Natural killer cell (primary cell): ENCODE measurements at regions not wholly inside any gene's neighbourhood (a gene's known extent, or its start where the extent isn't known, plus 50 kb on each side); places are given as distances from the start of the nearest gene placed in this dataset.

ENCODE experiments used
- ATAC-seq, 3 donors: fragments of 150-1000 bp in 2 of 3; fragments of 200-7000 bp in 1 of 3; cut with Tn5 transposase; 1 replicate in 1 of 3; 2 replicates in 2 of 3; pipeline ENCODE4 v1.10.0; 2021; ENCODE audit warnings: mild to moderate bottlenecking in 2 of 3, moderate library complexity in 2 of 3
- DNase-seq, 2 donors: peaks; one replicate each; pipeline versions ENCODE4 v3.0.0 to v3.0.0-alpha.2; 2013 to 2021; ENCODE audit warnings: mixed read lengths in 1 of 2
- H3K27ac ChIP-seq: one replicate; pipeline ENCODE4 v1.5.1; 2013; ENCODE audit warnings: mild to moderate bottlenecking, low read length
- H3K27me3 ChIP-seq: one replicate; pipeline ENCODE4 v1.6.1; 2013; ENCODE audit warnings: low read length; ENCODE audit not compliant: control insufficient read depth, insufficient read depth
- H3K36me3 ChIP-seq: one replicate; pipeline ENCODE4 v1.6.1; 2013; ENCODE audit warnings: low read length; ENCODE audit not compliant: control insufficient read depth, insufficient read depth
- H3K4me1 ChIP-seq: one replicate; pipeline ENCODE4 v1.6.1; 2013; ENCODE audit warnings: low read length; ENCODE audit not compliant: control insufficient read depth, insufficient read depth
- H3K4me3 ChIP-seq: one replicate; pipeline ENCODE4 v1.5.1; 2013; ENCODE audit warnings: low read length
- H3K9me3 ChIP-seq: one replicate; pipeline ENCODE4 v1.6.1; 2013; ENCODE audit warnings: low read length; ENCODE audit not compliant: control insufficient read depth, insufficient read depth
- H3K27ac Mint-ChIP-seq, 2 donors: one replicate each; pipeline ENCODE4 v1.8.0; 2022; ENCODE audit warnings: mild to moderate bottlenecking in 2 of 2, mixed read lengths in 2 of 2, moderate library complexity in 1 of 2
- H3K27me3 Mint-ChIP-seq, 2 donors: one replicate each; pipeline ENCODE4 v1.8.0; 2022; ENCODE audit warnings: low read depth in 2 of 2, mixed read lengths in 2 of 2
- H3K36me3 Mint-ChIP-seq: one replicate; pipeline ENCODE4 v1.8.0; 2022; ENCODE audit warnings: mixed read lengths
- H3K4me1 Mint-ChIP-seq, 2 donors: one replicate each; pipeline ENCODE4 v1.8.0; 2022; ENCODE audit warnings: mixed read lengths in 2 of 2
- H3K4me3 Mint-ChIP-seq: one replicate; pipeline ENCODE4 v1.8.0; 2022; ENCODE audit warnings: mild to moderate bottlenecking, moderate library complexity, mixed read lengths
- H3K9me3 Mint-ChIP-seq, 2 donors: one replicate each; pipeline ENCODE4 v1.8.0; 2022; ENCODE audit warnings: mixed read lengths in 2 of 2
- CTCF ChIP-seq: fragments of 200-600 bp; IDR thresholded peaks from one replicate; pipeline ENCODE4 v1.8.0; 2022; ENCODE audit warnings: antibody characterized with exemption
- WGBS: methylation state at CpG from one replicate; pipeline ENCODE4 v1.1.7; 2013; ENCODE audit warnings: missing lambda C conversion rate; ENCODE audit not compliant: insufficient coverage; 5-methylcytosine and 5-hydroxymethylcytosine counted together
- intact Hi-C: fragments of 100-400 bp; cut with micrococcal nuclease; formaldehyde crosslinking; loops from one replicate; pipeline ENCODE4 v1.14.2; 2022

DNA sequence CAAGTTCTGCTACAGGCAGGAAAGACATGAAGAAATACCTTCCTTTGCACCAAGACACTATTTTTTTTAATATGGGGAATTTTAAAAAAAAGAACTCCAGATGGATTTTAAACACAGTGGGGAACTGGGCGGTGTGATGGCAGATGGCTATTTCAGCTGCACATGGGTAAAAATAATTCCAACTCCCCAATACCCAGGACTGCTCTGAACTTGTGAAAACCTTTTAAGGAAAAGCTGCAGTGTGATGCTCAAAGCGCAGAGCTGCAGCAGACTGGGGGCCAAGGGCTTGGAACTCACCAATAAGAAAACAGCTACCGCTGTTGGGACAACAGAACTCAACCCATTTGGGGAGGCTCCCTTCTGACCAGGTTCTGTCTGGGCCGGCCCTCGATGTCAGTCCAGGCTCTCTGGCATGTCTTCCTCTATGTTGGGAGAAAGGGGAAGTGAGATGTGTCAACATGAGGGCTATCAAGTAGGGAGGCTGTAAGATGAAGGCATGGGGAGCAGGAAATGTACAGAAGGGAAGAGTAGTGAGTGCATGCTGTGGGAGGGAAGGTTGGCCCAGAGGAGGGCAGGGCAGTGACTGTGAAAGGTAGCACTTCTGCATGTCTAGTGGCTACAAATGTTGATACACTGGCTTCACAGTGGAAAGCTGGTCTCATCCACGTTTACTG is 64.0 kb upstream of the SLC14A2 start:
- Histone ChIP-seq H3K9me3 (no peaks in the 10 kb centered on the region), H3K4me1 (no peaks in the 10 kb centered on the region), H3K36me3 (no peaks in the 10 kb centered on the region), H3K27ac (no peak overlapping the region), H3K4me3 (no peak overlapping the region), H3K27me3 (no peaks in the 10 kb centered on the region)
- no peaks in the 10 kb centered on the region for H3K36me3 Mint-ChIP-seq
- DNase-seq (no peak), ATAC-seq (peak in 1 of 3 donors; percentile 24)
- H3K27me3 Mint-ChIP-seq = peaks cover 3 to 14% of the 10 kb centered on the region in 2 donors
- 71% methylated on average over 6 of the region's 6 CpGs for WGBS
- H3K4me1 Mint-ChIP-seq = no peaks in the 10 kb centered on the region
- H3K4me3 Mint-ChIP-seq = no peak overlapping the region
- no peak overlapping the region for H3K27ac Mint-ChIP-seq
- intact Hi-C loops = no loop called here
- TF ChIP-seq CTCF = no peak
- no peaks in the 10 kb centered on the region for H3K9me3 Mint-ChIP-seq

GRCh38 chr18:45553723-45554388 is 61.4 kb upstream of the SLC14A2 start:
- ATAC-seq (no peak), DNase-seq (no peak)
- WGBS = 94% methylated on average over 6 of the region's 7 CpGs
- H3K27me3 ChIP-seq = no peaks in the 10 kb centered on the region
- intact Hi-C loops = no loop called here
- H3K27ac Mint-ChIP-seq = no peak overlapping the region
- no peak overlapping the region for H3K4me3 Mint-ChIP-seq
- no peak for TF ChIP-seq CTCF
- H3K36me3 ChIP-seq = no peaks in the 10 kb centered on the region
- H3K36me3 Mint-ChIP-seq = no peaks in the 10 kb centered on the region
- H3K4me1 ChIP-seq = no peaks in the 10 kb centered on the region
- H3K4me1 Mint-ChIP-seq = no peaks in the 10 kb centered on the region
- H3K27me3 Mint-ChIP-seq = peaks cover 3 to 6% of the 10 kb centered on the region in 2 donors
- H3K9me3 ChIP-seq = no peaks in the 10 kb centered on the region
- H3K9me3 Mint-ChIP-seq = no peaks in the 10 kb centered on the region
- H3K4me3 ChIP-seq = no peak overlapping the region
- no peak overlapping the region for H3K27ac ChIP-seq

- no peak overlapping the region for H3K27ac Mint-ChIP-seq
- no peak overlapping the region for H3K4me3 ChIP-seq
- ATAC-seq (no peak), DNase-seq (no peak)
- H3K36me3 ChIP-seq = no peaks in the 10 kb centered on the region
- intact Hi-C loops = no loop called here
- H3K4me1 Mint-ChIP-seq = no peaks in the 10 kb centered on the region
- no peak overlapping the region for H3K4me3 Mint-ChIP-seq
- H3K27me3 Mint-ChIP-seq = peaks cover 3 to 6% of the 10 kb centered on the region in 2 donors
- H3K36me3 Mint-ChIP-seq = no peaks in the 10 kb centered on the region
- no peaks in the 10 kb centered on the region for H3K4me1 ChIP-seq
- no peak for TF ChIP-seq CTCF
- WGBS = 86% methylated on average over 6 of the region's 6 CpGs
- H3K27ac ChIP-seq = no peak overlapping the region
- H3K9me3 Mint-ChIP-seq = no peaks in the 10 kb centered on the region
- no peaks in the 10 kb centered on the region for H3K27me3 ChIP-seq
- H3K9me3 ChIP-seq = no peaks in the 10 kb centered on the region
Measured at GRCh38 chr18:45554389-45554737, 60.9 kb upstream of the SLC14A2 start.

DNA sequence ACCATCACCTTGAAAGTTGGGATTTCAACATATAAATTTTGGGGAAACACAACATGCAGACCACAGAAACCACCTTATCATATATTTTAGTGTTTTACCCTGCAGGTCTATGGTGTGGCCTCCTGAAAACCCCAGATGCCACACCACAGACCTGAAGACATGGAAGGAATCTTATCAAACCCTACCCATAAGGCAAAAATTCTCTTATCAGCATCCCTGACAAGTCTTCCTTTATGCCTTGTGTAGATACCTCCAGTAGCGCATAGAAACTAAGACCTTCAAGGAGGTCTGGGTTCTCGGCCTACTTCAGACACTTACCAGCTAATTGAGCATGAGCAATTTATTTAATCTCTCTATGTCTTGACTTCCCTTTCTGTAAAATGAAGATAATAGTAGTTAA is 59.1 kb upstream of the SLC14A2 start:
- intact Hi-C loops = no loop called here
- Mint-ChIP-seq H3K4me1 (no peaks in the 10 kb centered on the region), H3K27me3 (peaks cover 0 to 2% of the 10 kb centered on the region in 2 donors), H3K9me3 (no peaks in the 10 kb centered on the region), H3K36me3 (no peaks in the 10 kb centered on the region), H3K4me3 (no peak overlapping the region), H3K27ac (no peak overlapping the region)
- Histone ChIP-seq H3K27me3 (no peaks in the 10 kb centered on the region), H3K9me3 (no peaks in the 10 kb centered on the region), H3K36me3 (no peaks in the 10 kb centered on the region), H3K4me3 (no peak overlapping the region), H3K27ac (no peak overlapping the region), H3K4me1 (no peaks in the 10 kb centered on the region)
- no peak for DNase-seq
- WGBS = 100% methylated on average over 2 of the region's 2 CpGs
- TF ChIP-seq CTCF = no peak
- no peak for ATAC-seq
